SK-N-MC (cell line): ENCODE measurements at regions not wholly inside any gene's neighbourhood (a gene's known extent, or its start where the extent isn't known, plus 50 kb on each side); places are given as distances from the start of the nearest gene placed in this dataset.

Source experiments
- DNase-seq: peaks from one replicate; pipeline ENCODE4 v3.0.0-alpha.2; 2011; ENCODE audit warnings: low read depth, low spot score
- H3K27ac ChIP-seq: fragments of 200-600 bp; sonication (generic); 2 replicates; pipeline ENCODE4 v1.5.1; 2016; ENCODE audit warnings: mixed run types
- H3K36me3 ChIP-seq: fragments of 200-600 bp; sonication (generic); 2 replicates; pipeline ENCODE4 v1.6.1; 2017; ENCODE audit warnings: antibody characterized with exemption, low read length, mixed read lengths; ENCODE audit not compliant: insufficient read depth
- H3K4me3 ChIP-seq: fragments of 200-600 bp; sonication (generic); 2 replicates; pipeline ENCODE4 v1.5.1; 2016
- H3K9ac ChIP-seq: fragments of 200-600 bp; sonication (generic); 2 replicates; pipeline ENCODE4 v1.8.0; 2017; ENCODE audit warnings: mixed run types, mixed read lengths; ENCODE audit not compliant: insufficient read length
- H3K9me3 ChIP-seq: fragments of 200-600 bp; sonication (generic); 2 replicates; pipeline ENCODE4 v1.6.1; 2017; ENCODE audit warnings: low read depth, mild to moderate bottlenecking, antibody characterized with exemption, low read length, moderate library complexity, mixed read lengths
- EZH2 ChIP-seq: fragments of 200-600 bp; sonication (generic); IDR thresholded peaks from one replicate; pipeline ENCODE4 v1.6.1; 2017; ENCODE audit warnings: antibody characterized with exemption
- FOXP2 ChIP-seq: optimal IDR thresholded peaks from 2 replicates; pipeline ENCODE3; 2011; ENCODE audit warnings: mild to moderate bottlenecking, moderate library complexity; ENCODE audit not compliant: insufficient read depth; ENCODE audit errors: extremely low read length, control extremely low read depth
- POLR2AphosphoS5 ChIP-seq: IDR thresholded peaks from 2 replicates; pipeline ENCODE4 v1.6.1; 2012; ENCODE audit warnings: mild to moderate bottlenecking, low read depth, low read length, borderline replicate concordance

DNA sequence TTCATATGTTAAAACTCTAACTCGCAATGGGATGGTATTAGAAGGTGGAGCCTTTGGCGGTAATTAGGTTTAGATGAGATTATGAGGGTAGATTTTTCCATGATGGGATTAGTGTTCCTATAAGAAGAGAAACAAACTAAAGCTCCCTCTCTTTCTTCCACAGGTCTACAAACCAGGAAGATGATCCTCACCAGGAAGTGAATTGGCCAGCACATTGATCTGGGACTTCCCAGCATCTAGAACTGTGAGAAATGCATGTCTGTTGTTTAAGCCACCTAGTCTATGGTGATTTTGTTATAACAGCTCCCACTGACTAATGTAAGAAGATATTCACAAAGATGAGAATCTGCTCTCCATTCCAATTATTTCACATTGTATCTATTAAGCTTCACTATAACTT, 2266.9 kb downstream of the PCDH7 start:
- DNase-seq = no peak
- no peak overlapping the region for H3K9ac ChIP-seq
- H3K27ac ChIP-seq = no peak overlapping the region
- no peaks in the 10 kb centered on the region for H3K36me3 ChIP-seq
- H3K4me3 ChIP-seq = no peak overlapping the region
- H3K9me3 ChIP-seq = no peaks in the 10 kb centered on the region
- TF ChIP-seq EZH2 (no peak), POLR2AphosphoS5 (no peak), FOXP2 (no peak)

DNA sequence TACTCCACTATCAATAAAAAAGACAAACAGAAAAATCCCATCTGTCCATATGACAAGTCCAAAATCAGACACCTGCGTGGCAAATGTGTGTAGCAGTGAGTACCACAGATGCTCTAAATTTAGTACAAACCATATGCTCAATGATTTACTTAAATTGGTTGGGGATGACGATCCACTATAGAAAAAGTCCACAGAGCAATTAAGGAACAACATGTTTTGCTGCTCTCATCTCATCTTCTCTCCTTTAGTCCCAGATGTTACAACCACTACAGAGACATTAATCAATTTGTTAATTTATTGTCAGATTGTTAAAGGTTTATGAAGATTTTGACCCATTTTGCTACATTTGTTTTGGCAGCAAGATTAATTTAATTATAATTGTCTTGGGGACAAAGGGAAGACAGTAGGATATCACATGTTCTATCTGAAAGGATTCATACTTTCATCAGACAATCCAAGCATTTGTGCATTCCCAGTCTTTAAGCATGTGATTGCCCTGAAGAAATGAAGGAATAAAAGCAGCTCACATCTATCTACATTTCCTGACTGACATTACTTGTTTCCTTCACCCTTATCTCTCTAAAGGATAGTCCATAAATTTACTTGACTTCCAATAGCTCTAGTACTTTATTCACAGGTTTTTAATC, 2268.1 kb downstream of the PCDH7 start:
- Histone ChIP-seq H3K27ac (no peak overlapping the region), H3K9me3 (no peaks in the 10 kb centered on the region), H3K4me3 (no peak overlapping the region), H3K36me3 (no peaks in the 10 kb centered on the region), H3K9ac (no peak overlapping the region)
- no peak for DNase-seq
- TF ChIP-seq POLR2AphosphoS5 = no peak
- no peak for TF ChIP-seq EZH2
- TF ChIP-seq FOXP2 = no peak

GRCh38 chr4:32991663-32992062, 2271.5 kb downstream of the PCDH7 start:
- no peak for TF ChIP-seq POLR2AphosphoS5
- no peak for TF ChIP-seq FOXP2
- no peak for TF ChIP-seq EZH2

DNA sequence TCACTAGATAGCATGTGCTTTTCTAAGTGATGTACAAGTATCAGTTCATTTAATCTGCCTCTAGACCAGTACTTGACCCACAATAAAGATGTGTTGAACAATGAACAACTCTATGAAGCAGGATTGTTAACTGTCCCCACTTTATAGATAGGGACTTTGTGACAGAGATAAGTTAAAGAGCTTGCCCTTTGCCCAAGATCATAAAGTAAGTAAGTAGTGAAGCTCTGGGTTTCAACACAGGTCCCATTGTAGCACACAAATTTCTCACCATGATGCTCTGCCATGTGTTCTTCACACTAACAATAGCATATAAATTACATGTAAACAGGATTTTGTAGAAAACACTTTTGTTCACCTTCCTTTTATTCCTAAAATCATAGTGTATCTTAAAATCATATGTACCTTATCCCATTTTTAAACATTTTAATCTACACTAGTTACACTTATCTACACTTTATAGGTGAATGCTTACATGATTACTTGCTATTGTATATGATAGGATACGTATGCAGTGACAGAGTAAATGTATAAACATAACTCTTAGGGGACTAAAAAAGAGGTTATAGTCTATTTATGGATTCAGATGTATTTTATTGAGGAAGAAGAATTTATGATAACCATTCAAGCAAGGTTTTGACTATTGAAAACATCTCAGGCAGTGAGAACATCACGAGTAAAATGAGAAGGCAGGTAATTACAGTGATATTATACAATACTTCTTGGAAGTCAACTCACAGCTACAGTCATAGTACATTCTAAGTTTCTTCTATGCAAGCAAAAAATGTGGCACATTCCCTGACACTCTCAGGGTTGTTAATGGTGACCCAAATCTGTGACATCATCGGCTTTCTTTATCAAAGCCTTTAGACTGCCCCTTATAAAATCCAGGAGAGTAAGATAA, 2275.1 kb downstream of the PCDH7 start:
- TF ChIP-seq FOXP2 (no peak), POLR2AphosphoS5 (no peak), EZH2 (no peak)
- Histone ChIP-seq H3K36me3 (no peaks in the 10 kb centered on the region), H3K9me3 (no peaks in the 10 kb centered on the region), H3K27ac (no peak overlapping the region), H3K4me3 (no peak overlapping the region), H3K9ac (no peak overlapping the region)
- DNase-seq = no peak

More at GRCh38 chr4:32991663-32992062, 2271.5 kb downstream of the PCDH7 start:
- DNase-seq = no peak
- Histone ChIP-seq H3K27ac (no peak overlapping the region), H3K4me3 (no peak overlapping the region), H3K36me3 (no peaks in the 10 kb centered on the region), H3K9ac (no peak overlapping the region), H3K9me3 (no peaks in the 10 kb centered on the region)

DNA sequence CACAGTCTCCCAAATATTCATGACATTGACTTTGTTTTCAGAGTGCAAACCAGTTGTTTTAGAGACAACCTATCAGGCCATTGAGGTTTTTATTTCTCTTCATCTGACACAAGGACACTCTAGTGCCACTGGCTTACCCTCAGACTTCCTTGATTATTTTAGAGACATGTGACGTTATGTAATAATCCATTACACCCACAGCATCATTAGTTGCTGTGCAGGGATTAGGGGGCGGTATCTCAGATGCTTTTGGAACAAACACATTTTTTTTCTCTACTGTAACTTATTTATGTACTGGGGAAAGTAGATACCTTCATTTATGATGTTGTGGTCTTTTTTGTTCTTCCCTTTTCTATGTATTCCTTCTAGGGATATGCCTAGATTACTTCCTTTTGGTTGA, 2293.1 kb downstream of the PCDH7 start:
- TF ChIP-seq POLR2AphosphoS5 = no peak
- no peak for TF ChIP-seq EZH2
- TF ChIP-seq FOXP2 = no peak
- H3K9me3 ChIP-seq = no peaks in the 10 kb centered on the region
- no peak overlapping the region for H3K9ac ChIP-seq
- H3K36me3 ChIP-seq = no peaks in the 10 kb centered on the region
- H3K27ac ChIP-seq = no peak overlapping the region
- no peak for DNase-seq
- no peak overlapping the region for H3K4me3 ChIP-seq

DNA sequence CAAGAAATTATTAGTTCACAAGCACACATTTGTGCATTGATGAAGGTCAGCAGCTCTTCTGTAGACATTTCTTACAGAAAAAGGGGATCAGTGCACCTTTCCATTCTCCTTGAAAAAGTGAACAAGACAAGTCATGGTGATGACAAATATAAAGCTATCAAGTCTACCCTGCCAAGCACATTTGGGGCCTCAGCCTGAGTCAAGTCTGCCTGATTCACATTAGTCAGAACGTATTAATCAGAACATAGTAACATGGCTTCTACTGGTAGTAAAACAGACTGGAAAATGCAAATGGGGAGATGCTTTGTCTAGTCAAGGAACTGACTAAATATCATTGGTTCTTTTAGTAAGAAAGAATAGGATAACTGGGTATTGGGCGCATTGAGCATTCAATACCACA, 2305.1 kb downstream of the PCDH7 start:
- TF ChIP-seq FOXP2 = no peak
- TF ChIP-seq EZH2 = no peak
- no peak for TF ChIP-seq POLR2AphosphoS5
- Histone ChIP-seq H3K27ac (no peak overlapping the region), H3K4me3 (no peak overlapping the region), H3K36me3 (no peaks in the 10 kb centered on the region), H3K9me3 (no peaks in the 10 kb centered on the region), H3K9ac (no peak overlapping the region)
- DNase-seq = no peak

DNA sequence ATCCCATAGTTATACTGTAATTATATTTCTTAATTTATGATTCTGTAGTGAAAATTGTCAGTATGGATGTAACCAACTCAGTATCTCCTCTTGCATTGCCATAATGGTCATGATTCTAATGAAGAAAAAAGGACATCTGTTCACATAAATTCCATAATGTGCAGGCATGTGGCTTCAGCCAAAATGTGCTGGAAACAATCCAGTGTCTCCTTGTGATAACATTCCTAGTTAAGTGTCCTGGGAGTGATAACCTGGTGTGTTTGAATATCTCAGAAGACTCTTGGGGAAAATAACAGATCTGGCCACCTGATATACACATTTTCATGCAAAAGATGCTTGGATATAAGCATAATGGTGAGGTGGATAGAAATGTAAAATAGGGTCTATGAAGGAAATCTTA, 2309.8 kb downstream of the PCDH7 start:
- Histone ChIP-seq H3K9me3 (no peaks in the 10 kb centered on the region), H3K4me3 (no peak overlapping the region), H3K27ac (no peak overlapping the region), H3K9ac (no peak overlapping the region), H3K36me3 (no peaks in the 10 kb centered on the region)
- no peak for DNase-seq
- TF ChIP-seq POLR2AphosphoS5 (no peak), FOXP2 (no peak), EZH2 (no peak)

DNA sequence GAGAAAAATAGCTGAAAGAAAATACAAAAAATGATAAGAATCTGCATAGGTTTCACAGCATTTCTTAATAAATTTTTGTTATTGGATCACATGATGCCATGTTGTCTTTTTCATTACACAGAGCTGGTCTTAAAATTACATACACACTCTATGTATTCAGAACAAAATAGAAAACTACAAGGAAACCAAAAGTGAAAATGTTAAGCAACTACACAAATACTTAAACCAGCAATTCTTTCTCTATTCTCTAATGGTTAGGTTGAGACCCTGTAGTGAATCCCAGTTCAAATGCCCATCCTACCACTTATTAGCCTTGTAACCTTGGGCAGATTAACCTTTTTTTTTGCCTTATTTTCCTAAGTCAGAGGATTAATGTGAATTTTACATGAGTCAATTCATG, 2311.2 kb downstream of the PCDH7 start:
- Histone ChIP-seq H3K36me3 (no peaks in the 10 kb centered on the region), H3K4me3 (no peak overlapping the region), H3K9ac (no peak overlapping the region), H3K27ac (no peak overlapping the region), H3K9me3 (no peaks in the 10 kb centered on the region)
- no peak for TF ChIP-seq FOXP2
- no peak for TF ChIP-seq EZH2
- no peak for TF ChIP-seq POLR2AphosphoS5
- DNase-seq = no peak
